ENCODE measurements at regions not wholly inside any gene's neighbourhood (a gene's known extent, or its start where the extent isn't known, plus 50 kb on each side); places are given as distances from the start of the nearest gene placed in this dataset.

GRCh38 chr6:154888421-154889295 lies 106.5 kb upstream of the TIAM2 start:
- TF ChIP-seq CTCF (IDR thresholded peaks at IDR 0.05) = no peak
- no peak for TF ChIP-seq POLR2A (IDR thresholded peaks at IDR 0.05)

All from body of pancreas (tissue), 4 donors.